ENCODE measurements at regions not wholly inside any gene's neighbourhood (a gene's known extent, or its start where the extent isn't known, plus 50 kb on each side); places are given as distances from the start of the nearest gene placed in this dataset.

GRCh38 chr2:147644491-147644890 is 200.3 kb upstream of the ACVR2A start:
- Histone ChIP-seq H3K9ac (ENCODE audit: low read length) (no peak overlapping the region), H4K20me1 (ENCODE audit: insufficient read depth, low read length) (no peaks in the 10 kb centered on the region), H3K27ac (ENCODE audit: low read depth, low read length) (no peak overlapping the region), H3K79me2 (ENCODE audit: insufficient read depth, low read length) (no peaks in the 10 kb centered on the region), H3K27me3 (ENCODE audit: insufficient read depth, low read length) (no peaks in the 10 kb centered on the region), H3K4me2 (ENCODE audit: low read length) (no peak overlapping the region), H2AFZ (ENCODE audit: low read depth, low read length) (no peak overlapping the region), H3K36me3 (ENCODE audit: insufficient read depth, low read length) (no peaks in the 10 kb centered on the region), H3K4me1 (ENCODE audit: insufficient read depth, low read length) (no peaks in the 10 kb centered on the region), H3K4me3 (ENCODE audit: insufficient read depth, low read depth, low read length) (no peak overlapping the region), H3K9me3 (ENCODE audit: insufficient read depth, low read depth, low read length) (no peaks in the 10 kb centered on the region)
- Mint-ChIP-seq H3K27me3 (ENCODE audit: low read depth, unreplicated experiment) (peaks cover 2% of the 10 kb centered on the region), H3K4me3 (ENCODE audit: unreplicated experiment) (no peak overlapping the region), H3K36me3 (ENCODE audit: low read depth, unreplicated experiment) (no peaks in the 10 kb centered on the region), H3K9me3 (ENCODE audit: unreplicated experiment) (no peaks in the 10 kb centered on the region), H3K27ac (ENCODE audit: unreplicated experiment) (no peak overlapping the region), H3K4me1 (ENCODE audit: low read depth, unreplicated experiment) (peaks cover 1% of the 10 kb centered on the region)
- FAIRE-seq (no peak), DNase-seq (ENCODE audit: low read depth) (no peak)
- TF ChIP-seq EZH2 (IDR thresholded peaks at IDR 0.05; ENCODE audit: insufficient read depth, low read length), result no peak
- TF ChIP-seq, protein P1, sequence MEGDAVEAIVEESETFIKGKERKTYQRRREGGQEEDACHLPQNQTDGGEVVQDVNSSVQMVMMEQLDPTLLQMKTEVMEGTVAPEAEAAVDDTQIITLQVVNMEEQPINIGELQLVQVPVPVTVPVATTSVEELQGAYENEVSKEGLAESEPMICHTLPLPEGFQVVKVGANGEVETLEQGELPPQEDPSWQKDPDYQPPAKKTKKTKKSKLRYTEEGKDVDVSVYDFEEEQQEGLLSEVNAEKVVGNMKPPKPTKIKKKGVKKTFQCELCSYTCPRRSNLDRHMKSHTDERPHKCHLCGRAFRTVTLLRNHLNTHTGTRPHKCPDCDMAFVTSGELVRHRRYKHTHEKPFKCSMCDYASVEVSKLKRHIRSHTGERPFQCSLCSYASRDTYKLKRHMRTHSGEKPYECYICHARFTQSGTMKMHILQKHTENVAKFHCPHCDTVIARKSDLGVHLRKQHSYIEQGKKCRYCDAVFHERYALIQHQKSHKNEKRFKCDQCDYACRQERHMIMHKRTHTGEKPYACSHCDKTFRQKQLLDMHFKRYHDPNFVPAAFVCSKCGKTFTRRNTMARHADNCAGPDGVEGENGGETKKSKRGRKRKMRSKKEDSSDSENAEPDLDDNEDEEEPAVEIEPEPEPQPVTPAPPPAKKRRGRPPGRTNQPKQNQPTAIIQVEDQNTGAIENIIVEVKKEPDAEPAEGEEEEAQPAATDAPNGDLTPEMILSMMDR (IDR thresholded peaks at IDR 0.05; ENCODE audit: insufficient read depth, low read depth, low read length), result no peak

DNA sequence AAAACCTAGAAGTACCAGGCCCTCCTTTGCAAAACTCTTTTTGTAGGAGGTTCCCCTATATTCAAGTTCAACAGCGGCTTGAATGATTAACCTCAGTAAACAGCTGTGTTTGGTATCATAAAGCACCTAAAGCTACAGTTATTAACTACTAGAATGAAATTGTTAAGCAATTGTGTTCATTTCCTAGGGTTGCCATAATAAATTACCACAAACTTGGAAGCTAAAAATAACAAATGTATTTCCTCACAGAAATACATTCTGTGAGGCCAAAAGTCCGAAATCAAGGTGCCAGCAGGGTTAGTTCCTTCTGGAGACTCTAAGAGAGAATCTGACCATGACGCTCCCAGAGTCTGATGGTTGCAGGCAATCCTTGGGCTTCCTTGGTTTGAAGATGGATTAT is 202.1 kb upstream of the ACVR2A start:
- TF ChIP-seq EZH2 (IDR thresholded peaks at IDR 0.05; ENCODE audit: insufficient read depth, low read length), result no peak
- TF ChIP-seq, protein P1 (IDR thresholded peaks at IDR 0.05; ENCODE audit: insufficient read depth, low read depth, low read length), result no peak
- no peaks in the 10 kb centered on the region for H3K9me3 Mint-ChIP-seq (ENCODE audit: unreplicated experiment)
- Histone ChIP-seq H3K36me3 (ENCODE audit: insufficient read depth, low read length) (no peaks in the 10 kb centered on the region), H3K4me2 (ENCODE audit: low read length) (no peak overlapping the region), H3K27ac (ENCODE audit: low read depth, low read length) (no peak overlapping the region), H4K20me1 (ENCODE audit: insufficient read depth, low read length) (no peaks in the 10 kb centered on the region), H3K9me3 (ENCODE audit: insufficient read depth, low read depth, low read length) (no peaks in the 10 kb centered on the region), H3K4me1 (ENCODE audit: insufficient read depth, low read length) (no peaks in the 10 kb centered on the region), H3K79me2 (ENCODE audit: insufficient read depth, low read length) (no peaks in the 10 kb centered on the region), H2AFZ (ENCODE audit: low read depth, low read length) (no peak overlapping the region), H3K9ac (ENCODE audit: low read length) (no peak overlapping the region), H3K4me3 (ENCODE audit: insufficient read depth, low read depth, low read length) (no peak overlapping the region), H3K27me3 (ENCODE audit: insufficient read depth, low read length) (no peaks in the 10 kb centered on the region)
- H3K27me3 Mint-ChIP-seq (ENCODE audit: low read depth, unreplicated experiment), result peaks cover 7% of the 10 kb centered on the region
- H3K27ac Mint-ChIP-seq (ENCODE audit: unreplicated experiment), result no peak overlapping the region
- H3K36me3 Mint-ChIP-seq (ENCODE audit: low read depth, unreplicated experiment), result no peaks in the 10 kb centered on the region
- no peak for DNase-seq (ENCODE audit: low read depth)
- no peaks in the 10 kb centered on the region for H3K4me1 Mint-ChIP-seq (ENCODE audit: low read depth, unreplicated experiment)
- FAIRE-seq, result no peak
- H3K4me3 Mint-ChIP-seq (ENCODE audit: unreplicated experiment), result no peak overlapping the region

- Histone ChIP-seq H3K4me2 (ENCODE audit: low read length) (no peak overlapping the region), H3K79me2 (ENCODE audit: insufficient read depth, low read length) (no peaks in the 10 kb centered on the region), H2AFZ (ENCODE audit: low read depth, low read length) (no peak overlapping the region), H3K4me1 (ENCODE audit: insufficient read depth, low read length) (peaks cover 2% of the 10 kb centered on the region), H4K20me1 (ENCODE audit: insufficient read depth, low read length) (no peaks in the 10 kb centered on the region), H3K27me3 (ENCODE audit: insufficient read depth, low read length) (no peaks in the 10 kb centered on the region), H3K9me3 (ENCODE audit: insufficient read depth, low read depth, low read length) (no peaks in the 10 kb centered on the region), H3K9ac (ENCODE audit: low read length) (no peak overlapping the region), H3K36me3 (ENCODE audit: insufficient read depth, low read length) (no peaks in the 10 kb centered on the region), H3K4me3 (ENCODE audit: insufficient read depth, low read depth, low read length) (no peak overlapping the region), H3K27ac (ENCODE audit: low read depth, low read length) (no peak overlapping the region)
- FAIRE-seq (no peak), DNase-seq (ENCODE audit: low read depth) (peak; percentile 33)
- Mint-ChIP-seq H3K27ac (ENCODE audit: unreplicated experiment) (no peak overlapping the region), H3K36me3 (ENCODE audit: low read depth, unreplicated experiment) (no peaks in the 10 kb centered on the region), H3K4me3 (ENCODE audit: unreplicated experiment) (no peak overlapping the region), H3K27me3 (ENCODE audit: low read depth, unreplicated experiment) (peaks cover 5% of the 10 kb centered on the region), H3K9me3 (ENCODE audit: unreplicated experiment) (no peaks in the 10 kb centered on the region), H3K4me1 (ENCODE audit: low read depth, unreplicated experiment) (peaks cover 4% of the 10 kb centered on the region)
- TF ChIP-seq EZH2 (IDR thresholded peaks at IDR 0.05; ENCODE audit: insufficient read depth, low read length), result no peak
- TF ChIP-seq, protein P1 (IDR thresholded peaks at IDR 0.05; ENCODE audit: insufficient read depth, low read depth, low read length), result no peak
Observed at GRCh38 chr2:147641651-147642050, 203.2 kb upstream of the ACVR2A start.

Measured in astrocyte (in vitro differentiated cells and primary cell).